OCI-LY1 (cell line): ENCODE measurements at regions not wholly inside any gene's neighbourhood (a gene's known extent, or its start where the extent isn't known, plus 50 kb on each side); places are given as distances from the start of the nearest gene placed in this dataset.

Source experiments
- EZH2 ChIP-seq: fragments of 200-600 bp; sonication (generic), shearing (Covaris generic); IDR thresholded peaks from 2 replicates; pipeline ENCODE4 v1.8.0; 2017; ENCODE audit warnings: borderline replicate concordance, mixed run types, mild to moderate bottlenecking, antibody characterized with exemption, low read length, moderate library complexity, mixed read lengths
- TF ChIP-seq, protein P1 (sequence below): fragments of 200-600 bp; sonication (generic), shearing (Covaris generic); IDR thresholded peaks from 2 replicates; pipeline ENCODE4 v1.5.1; 2017; ENCODE audit warnings: mild to moderate bottlenecking, antibody characterized with exemption, low read length, moderate library complexity, mixed read lengths

DNA sequence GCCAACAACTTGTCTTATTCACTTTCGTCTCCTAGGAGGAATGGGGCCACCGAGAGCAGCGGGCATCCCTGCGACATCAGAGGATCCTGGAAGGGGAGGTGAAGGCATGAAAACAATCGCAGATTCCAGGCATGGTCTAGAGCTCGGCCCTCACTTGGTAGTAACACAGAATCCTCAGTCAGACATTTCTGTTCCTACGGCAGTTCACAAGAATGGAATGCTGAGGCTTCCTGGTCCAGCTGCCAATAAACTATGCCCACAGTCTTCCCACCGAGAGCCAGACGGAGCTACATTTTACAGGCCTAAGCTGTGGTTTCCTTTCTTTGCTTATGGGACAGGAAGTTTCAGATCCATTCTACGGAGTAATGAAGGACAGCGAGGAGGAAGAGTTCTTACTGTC lies 75.8 kb downstream of the OR13A1 start:
- TF ChIP-seq, protein P1, sequence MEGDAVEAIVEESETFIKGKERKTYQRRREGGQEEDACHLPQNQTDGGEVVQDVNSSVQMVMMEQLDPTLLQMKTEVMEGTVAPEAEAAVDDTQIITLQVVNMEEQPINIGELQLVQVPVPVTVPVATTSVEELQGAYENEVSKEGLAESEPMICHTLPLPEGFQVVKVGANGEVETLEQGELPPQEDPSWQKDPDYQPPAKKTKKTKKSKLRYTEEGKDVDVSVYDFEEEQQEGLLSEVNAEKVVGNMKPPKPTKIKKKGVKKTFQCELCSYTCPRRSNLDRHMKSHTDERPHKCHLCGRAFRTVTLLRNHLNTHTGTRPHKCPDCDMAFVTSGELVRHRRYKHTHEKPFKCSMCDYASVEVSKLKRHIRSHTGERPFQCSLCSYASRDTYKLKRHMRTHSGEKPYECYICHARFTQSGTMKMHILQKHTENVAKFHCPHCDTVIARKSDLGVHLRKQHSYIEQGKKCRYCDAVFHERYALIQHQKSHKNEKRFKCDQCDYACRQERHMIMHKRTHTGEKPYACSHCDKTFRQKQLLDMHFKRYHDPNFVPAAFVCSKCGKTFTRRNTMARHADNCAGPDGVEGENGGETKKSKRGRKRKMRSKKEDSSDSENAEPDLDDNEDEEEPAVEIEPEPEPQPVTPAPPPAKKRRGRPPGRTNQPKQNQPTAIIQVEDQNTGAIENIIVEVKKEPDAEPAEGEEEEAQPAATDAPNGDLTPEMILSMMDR: no peak
- no peak for TF ChIP-seq EZH2
